ENCODE measurements at regions not wholly inside any gene's neighbourhood (a gene's known extent, or its start where the extent isn't known, plus 50 kb on each side); places are given as distances from the start of the nearest gene placed in this dataset.

DNA sequence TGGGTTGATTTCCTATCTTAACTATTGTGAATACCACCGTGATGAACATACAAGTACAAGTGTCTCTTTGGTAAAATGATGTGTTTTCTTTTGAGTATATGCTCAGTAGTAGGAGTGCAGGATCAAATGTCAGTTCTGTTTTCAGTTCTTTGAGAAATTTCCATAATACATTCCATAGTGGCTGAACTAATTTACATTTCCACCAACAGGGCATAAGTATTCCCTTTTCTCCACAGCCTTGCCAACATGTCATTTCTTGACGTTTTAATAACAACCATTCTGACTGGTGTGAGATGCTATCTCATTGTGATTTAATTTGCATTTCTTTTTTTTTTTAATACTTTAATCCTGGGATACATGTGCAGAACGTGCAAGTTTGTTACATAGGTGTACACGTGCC lies 268.8 kb downstream of the CENPW start:
- ATAC-seq = no peak

GRCh38 chr6:126614642-126615504 lies 275.0 kb downstream of the CENPW start:
- no peak for ATAC-seq

- no peak for ATAC-seq
These were observed 277.0 kb downstream of the CENPW start for GRCh38 chr6:126616866-126617265.

DNA sequence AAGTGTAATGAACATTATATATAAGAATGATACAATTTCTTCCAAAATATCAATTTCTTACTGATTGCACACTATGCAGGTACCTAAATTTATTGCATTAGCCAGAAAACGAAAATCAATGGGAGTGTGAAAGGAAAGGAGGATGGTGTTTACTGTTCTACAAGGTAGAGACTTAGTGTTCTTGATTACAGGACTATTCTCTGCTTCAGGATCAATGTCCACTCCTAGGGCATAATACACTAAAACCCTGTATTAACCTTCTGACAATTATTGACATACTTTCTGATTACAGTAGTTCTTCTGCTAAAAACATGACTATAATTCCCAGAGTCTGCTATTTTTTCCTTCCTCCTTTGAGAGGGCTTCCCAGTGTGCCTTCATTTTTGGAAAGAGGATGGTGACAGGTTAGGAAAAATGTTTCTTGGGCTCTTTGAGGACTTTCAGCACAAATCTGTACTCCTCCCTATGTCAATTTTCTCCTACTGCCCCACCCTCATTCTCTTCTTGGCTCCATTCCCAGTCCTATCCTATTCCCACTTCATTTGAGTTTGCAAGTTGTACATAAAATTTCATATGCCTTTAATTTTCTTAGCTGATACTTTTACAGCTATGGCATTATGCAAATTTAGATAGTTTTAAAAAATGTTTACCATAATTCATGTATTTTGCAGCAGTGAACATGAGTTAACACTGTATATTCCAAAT lies 278.9 kb downstream of the CENPW start:
- no peak for ATAC-seq

- ATAC-seq = no peak
These were observed 280.8 kb downstream of the CENPW start for GRCh38 chr6:126620719-126621118.

GRCh38 chr6:126625019-126625418 lies 285.1 kb downstream of the CENPW start:
- ATAC-seq = no peak

DNA sequence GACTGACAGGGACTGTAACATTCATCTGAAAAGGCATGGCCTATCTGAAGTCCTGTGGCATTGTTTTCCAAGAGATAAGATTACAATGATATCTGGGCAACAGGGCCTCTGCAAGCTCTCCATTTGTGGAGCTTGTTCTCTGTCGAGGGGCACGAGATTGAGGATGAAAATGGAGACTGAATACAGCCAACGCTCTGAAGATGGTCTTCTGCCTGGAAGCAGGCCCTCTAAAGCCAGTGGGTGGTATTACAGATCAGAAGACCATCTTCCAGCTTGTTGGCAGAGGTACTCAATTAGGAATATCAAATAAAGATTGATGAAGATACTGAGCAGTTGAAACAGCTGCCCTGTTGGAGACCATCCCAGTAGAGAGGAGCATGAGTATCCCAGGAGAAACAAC lies 288.2 kb downstream of the CENPW start:
- no peak for ATAC-seq

DNA sequence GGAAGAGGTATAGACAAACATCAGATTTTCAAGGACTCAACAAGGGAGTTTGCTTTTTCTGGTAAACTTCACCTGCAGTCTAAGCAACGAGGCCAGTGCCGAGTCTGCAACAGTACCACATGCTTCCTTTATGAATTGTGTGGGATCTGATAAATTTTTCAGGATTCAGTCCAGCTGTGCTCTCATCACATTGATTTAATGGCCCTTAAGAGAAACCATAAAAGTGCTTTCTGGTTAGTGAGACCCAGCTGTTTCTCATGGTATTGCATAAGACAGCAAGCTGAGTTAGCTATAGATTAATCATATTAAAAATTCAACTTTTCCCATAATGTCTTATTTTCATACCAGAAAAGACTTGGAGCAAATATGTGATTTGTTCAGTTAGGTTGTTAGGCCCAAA lies 291.4 kb downstream of the CENPW start:
- no peak for ATAC-seq

DNA sequence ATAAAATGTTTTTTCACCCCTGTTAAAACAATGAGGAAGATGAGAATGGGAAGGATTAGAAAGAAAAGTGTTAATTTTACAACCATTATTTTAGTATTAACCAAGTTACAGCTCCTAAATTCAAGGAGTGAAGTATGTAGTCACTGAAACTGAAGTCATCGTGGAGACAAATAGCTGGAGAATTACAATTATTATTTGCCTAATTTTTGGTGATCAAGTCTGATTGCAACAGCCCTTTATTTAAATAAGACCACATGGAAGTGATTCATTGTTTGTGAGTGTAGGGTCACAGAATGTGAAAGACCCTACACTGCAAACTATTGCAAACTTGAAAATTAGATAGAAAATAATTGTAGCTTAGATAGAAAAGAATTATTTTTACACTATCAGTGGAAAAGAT lies 292.4 kb downstream of the CENPW start:
- ATAC-seq = no peak

DNA sequence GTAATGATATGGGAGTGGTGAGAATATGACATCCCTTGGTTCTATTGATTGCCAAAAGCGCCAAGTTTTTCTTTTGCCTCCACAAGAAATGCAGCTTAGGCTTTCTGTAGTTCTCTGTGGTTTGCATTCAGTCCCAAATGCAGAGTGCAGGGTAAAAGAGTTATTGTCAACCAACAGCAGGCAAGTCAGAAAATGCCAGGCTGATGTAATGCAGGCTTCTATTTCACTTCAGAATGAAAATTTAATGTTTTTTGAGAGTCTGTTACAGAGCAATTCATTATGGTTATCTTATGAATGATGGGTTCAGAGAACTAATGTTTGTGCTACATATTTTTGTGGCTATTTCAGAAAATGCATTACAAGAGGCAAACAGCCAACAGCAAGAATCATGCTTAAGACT lies 293.5 kb downstream of the CENPW start:
- no peak for ATAC-seq

DNA sequence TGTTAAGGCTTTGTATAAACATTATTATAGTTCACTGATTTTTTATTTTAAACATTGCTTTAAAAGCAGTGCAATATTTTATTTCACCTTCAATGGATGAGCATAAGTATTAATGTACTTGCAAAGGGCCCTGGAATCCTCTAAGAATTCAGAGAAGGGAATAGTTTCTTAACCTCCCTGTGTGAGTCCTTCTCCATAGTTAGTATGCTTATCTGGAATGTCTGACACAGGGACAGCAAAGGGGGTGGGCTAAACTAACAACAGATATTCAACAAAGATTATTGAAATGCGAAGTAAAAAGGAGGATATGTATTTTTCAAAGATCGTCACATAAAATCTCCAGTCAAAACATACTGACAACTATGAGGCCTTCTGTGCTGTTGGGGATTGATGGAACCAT lies 300.4 kb downstream of the CENPW start:
- ATAC-seq = no peak

DNA sequence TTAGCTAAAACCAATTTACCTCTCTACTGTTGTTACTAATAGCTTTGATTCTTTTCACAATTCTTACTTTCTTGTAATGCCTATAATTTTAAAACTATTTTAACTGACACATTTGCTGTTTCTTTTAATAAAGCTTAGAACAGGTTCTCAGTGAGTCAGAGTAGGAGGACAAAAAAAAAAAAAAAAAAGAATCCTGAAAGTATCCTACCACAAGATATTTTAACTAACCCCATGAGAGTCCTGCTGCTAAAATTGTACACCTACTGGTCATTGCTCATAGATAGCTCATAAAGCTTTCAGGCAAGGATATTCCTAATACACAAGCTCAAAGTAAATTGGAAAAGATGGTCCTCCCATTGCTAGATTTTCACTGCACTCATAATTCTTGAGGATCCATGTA lies 301.0 kb downstream of the CENPW start:
- no peak for ATAC-seq

GRCh38 chr6:126641641-126642040 lies 301.7 kb downstream of the CENPW start:
- no peak for ATAC-seq

- ATAC-seq = no peak
These were observed 303.4 kb downstream of the CENPW start for GRCh38 chr6:126643352-126643751.

GRCh38 chr6:126650931-126651330 lies 311.0 kb downstream of the CENPW start:
- ATAC-seq = no peak

- peak; percentile 38 for ATAC-seq
These were observed 317.8 kb downstream of the CENPW start for GRCh38 chr6:126657561-126658175.

DNA sequence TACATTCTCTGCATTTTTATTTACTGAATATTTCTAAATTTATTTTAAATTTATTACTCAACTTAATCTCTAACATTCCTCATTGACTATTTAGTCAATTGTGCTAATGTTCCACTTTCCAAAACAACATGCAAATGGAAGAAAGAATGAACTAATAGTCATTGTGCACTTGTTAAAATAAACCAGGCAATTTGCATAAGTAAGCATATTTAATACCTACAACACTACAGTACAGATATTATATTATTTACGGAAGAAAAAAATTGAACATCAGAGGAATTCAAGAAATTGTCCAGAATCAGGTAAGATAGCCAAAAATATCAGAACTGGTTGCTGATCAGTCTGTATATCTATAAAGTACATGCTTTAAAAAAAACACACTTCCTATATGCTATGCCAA lies 320.5 kb downstream of the CENPW start:
- ATAC-seq = no peak

DNA sequence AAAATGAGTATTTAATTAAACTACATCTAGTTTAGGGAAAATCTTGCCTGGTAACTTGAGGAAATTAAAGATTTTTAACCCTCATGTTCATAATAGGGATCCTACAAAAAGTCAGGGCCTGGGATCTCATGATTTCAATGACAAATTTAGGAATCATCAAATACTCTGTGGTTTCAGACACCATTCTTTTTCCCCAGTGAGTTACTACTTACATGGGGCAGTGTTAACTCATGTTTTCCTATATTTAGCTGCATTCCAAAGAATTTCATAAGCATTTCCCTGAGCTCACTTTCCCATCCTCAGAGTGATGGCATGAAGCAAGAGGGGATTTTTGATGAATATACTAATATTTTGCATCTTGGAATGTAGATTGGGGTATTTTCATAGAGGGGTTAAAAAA lies 321.7 kb downstream of the CENPW start:
- no peak for ATAC-seq

GRCh38 chr6:126662966-126663365 lies 323.1 kb downstream of the CENPW start:
- ATAC-seq = no peak

DNA sequence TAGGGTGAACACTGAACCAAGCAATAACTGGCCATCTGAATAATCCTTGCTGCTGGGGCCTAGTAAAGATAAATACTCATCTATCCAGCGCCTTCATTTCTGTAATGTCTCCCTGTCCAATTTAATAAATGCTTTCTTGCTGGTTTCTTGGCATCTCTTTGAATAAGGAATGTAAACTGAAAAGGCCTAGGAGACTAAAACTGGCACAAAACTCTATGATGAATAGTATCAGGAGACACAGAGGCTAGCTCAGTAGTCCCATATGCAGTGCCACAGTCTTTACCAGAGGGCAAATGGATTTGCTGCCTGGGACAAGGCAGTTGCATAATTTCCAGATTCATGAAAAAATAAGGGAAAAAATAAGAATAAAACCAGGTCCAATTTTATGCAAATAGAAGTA lies 324.4 kb downstream of the CENPW start:
- no peak for ATAC-seq

DNA sequence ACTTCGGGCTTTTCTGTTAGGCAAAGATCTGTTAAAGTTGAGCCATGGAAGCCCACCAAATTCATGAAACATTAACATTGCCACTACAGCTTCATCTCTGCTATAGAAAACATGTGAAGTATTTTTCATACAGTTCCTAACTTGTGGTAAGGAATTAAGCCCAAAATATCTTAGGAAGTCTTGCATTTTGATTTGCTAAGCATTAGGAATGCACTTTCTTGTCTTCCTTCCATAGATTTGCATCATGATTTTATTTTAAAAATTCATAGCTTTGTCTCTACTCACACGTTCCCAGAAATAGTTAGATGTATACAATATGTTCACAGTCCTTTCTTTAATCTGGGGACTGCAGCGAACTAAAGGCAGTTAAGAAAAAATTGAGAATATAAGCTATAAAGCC lies 325.6 kb downstream of the CENPW start:
- no peak for ATAC-seq

DNA sequence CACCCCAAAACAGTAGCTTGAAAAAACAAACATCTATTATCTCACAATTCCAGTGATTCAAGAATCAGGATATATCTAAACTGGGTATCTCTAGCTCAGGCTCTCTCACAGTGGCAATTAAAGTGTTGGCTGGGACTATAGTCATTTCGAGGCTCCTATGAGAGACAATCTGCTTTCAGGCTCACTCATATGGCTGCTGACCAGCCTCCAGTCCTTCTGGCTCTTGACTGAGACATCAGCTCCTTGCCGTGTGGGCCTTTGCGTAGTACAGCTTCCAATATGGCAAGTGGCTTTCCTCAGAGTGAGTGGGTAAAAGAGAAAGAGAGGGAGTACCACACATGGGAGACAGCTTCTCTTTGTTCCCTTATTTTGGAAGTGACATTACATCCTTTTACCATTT lies 327.2 kb downstream of the CENPW start:
- ATAC-seq = no peak

DNA sequence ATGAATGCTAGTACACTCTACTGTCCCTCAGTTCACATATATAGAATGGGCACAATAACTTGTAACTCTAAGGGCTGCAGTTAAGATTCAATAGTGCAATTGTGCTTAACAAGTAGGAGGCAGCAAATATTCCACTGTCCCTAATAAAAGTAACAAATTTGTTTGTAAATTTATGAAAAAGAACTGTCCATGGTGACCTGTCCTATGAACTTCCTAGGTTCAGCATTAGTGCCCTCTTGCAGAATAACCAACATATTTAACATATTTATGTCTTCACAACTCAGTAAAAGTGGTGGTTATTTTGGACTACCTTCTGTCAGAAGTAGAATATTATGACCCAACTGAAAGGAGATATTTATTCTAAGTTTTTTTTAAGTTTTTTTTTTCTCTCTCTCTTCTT lies 327.8 kb downstream of the CENPW start:
- no peak for ATAC-seq

DNA sequence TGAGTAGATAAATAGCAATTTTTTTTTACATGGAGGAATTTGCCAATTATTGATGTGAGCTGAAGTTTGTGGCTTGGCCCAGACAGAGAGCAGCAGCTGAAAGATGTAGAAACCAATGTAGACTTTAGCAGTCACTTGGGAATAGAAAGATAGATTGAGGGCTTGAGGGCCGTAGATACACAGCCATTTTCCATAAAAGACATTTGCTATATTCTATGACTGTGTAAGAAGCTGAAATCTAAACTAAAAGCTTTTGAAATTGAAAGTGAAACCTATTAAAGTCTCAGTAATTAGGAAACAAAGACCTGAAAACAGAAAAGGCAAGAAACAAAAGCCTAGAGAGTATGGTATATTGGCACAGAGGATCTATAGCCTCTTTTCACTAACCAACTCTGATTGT lies 332.7 kb downstream of the CENPW start:
- ATAC-seq = no peak

Measured in esophagus mucosa (tissue), 1 donor.